Body of pancreas (tissue), 4 donors: ENCODE measurements at regions not wholly inside any gene's neighbourhood (a gene's known extent, or its start where the extent isn't known, plus 50 kb on each side); places are given as distances from the start of the nearest gene placed in this dataset.

Experiments
- CTCF ChIP-seq, 7 experiments: fragments of 450-650 bp in 4 of 7; fragments of 200-600 bp in 3 of 7; sonication (generic) in 3 of 7; IDR thresholded peaks; one replicate each; pipeline ENCODE4 v1.5.1; 2016 to 2019; ENCODE audit warnings: antibody characterized with exemption in 7 of 7
- POLR2A ChIP-seq, 3 donors: fragments of 450-650 bp; IDR thresholded peaks; one replicate each; pipeline ENCODE4 v1.6.1; 2016; ENCODE audit warnings: antibody characterized with exemption in 3 of 3, mild to moderate bottlenecking in 2 of 3

GRCh38 chr15:34696506-34696905 is 58.3 kb downstream of the GJD2 start:
- no peak for TF ChIP-seq CTCF (IDR thresholded peaks at IDR 0.05)
- no peak for TF ChIP-seq POLR2A (IDR thresholded peaks at IDR 0.05)
